PC-3 (cell line): ENCODE measurements at regions not wholly inside any gene's neighbourhood (a gene's known extent, or its start where the extent isn't known, plus 50 kb on each side); places are given as distances from the start of the nearest gene placed in this dataset.

Source experiments
- CTCF ChIP-seq: fragments of 300-600 bp; sonication (generic); conservative IDR thresholded peaks from 2 replicates; pipeline ENCODE4 v1.5.1; 2017; ENCODE audit warnings: antibody characterized with exemption, low read depth, mild to moderate bottlenecking, low read length
- EZH2phosphoT487 ChIP-seq: fragments of 300-600 bp; sonication (generic); IDR thresholded peaks from 2 replicates; pipeline ENCODE4 v1.6.1; 2018; ENCODE audit warnings: mild to moderate bottlenecking, antibody characterized with exemption, low read length, borderline replicate concordance

- no peak for TF ChIP-seq EZH2phosphoT487
- no peak for TF ChIP-seq CTCF
Observed at GRCh38 chr15:99507016-99507503, 58.7 kb upstream of the MEF2A start.
